K562 (cell line): ENCODE measurements at regions not wholly inside any gene's neighbourhood (a gene's known extent, or its start where the extent isn't known, plus 50 kb on each side); places are given as distances from the start of the nearest gene placed in this dataset.

Experiments
- ATAC-seq: fragments of 200-7000 bp; cut with Tn5 transposase; 3 replicates; pipeline ENCODE4 v1.9.1; 2020; ENCODE audit warnings: moderate library complexity
- BruUV-seq: library from RNA; stranded (reverse); fragments of 400-500 nt; replicated peaks from 2 replicates; lab custom pipeline; 2021; lab: Mats Ljungman, UMichigan
- CTCF ChIA-PET: fragments of 300-600 bp; formaldehyde crosslinking; extraction: SDS; loops from one replicate; lab custom pipeline; 2021; ENCODE audit warnings: low intra/inter-chr PET ratio; lab: Yijun Ruan, JAX
- POLR2A ChIA-PET: fragments of 300-600, 350-650 bp; sonication (Branson Sonifier 250); formaldehyde crosslinking; extraction: SDS; loops from one replicate; lab custom pipeline; 2021; ENCODE audit warnings: antibody characterized with exemption, inconsistent platforms; lab: Yijun Ruan, JAX
- DNase-seq, 4 experiments: peaks; one replicate each; pipeline versions ENCODE4 v3.0.0 to v3.0.0-alpha.2; 2011 to 2018; ENCODE audit warnings: low spot score in 3 of 4, mixed read lengths in 3 of 4; ENCODE audit errors: extremely low read depth in 1 of 4
- FAIRE-seq: peaks from 2 replicates; lab custom pipeline; 2011; peaks lifted over from hg19 to GRCh38; lab: Jason Lieb, UNC
- H2AFZ ChIP-seq: 2 replicates; pipeline ENCODE4 v1.6.0; 2011; ENCODE audit warnings: low read depth, low read length, control low read depth, inconsistent platforms
- H3K27ac ChIP-seq: fragments of 200-600 bp; 3 replicates; pipeline ENCODE4 v1.8.0; 2011; ENCODE audit warnings: low read depth, mild to moderate bottlenecking, control low read depth, inconsistent platforms, low read length, moderate library complexity, mixed read lengths; ENCODE audit errors: extremely low read depth
- H3K27me3 ChIP-seq, 2 experiments: fragments of 300-600 bp in 1 of 2; 2 replicates in 1 of 2; 3 replicates in 1 of 2; pipeline versions ENCODE4 v1.6.0 to v1.8.0; 2011; ENCODE audit warnings: inconsistent platforms in 2 of 2, low read length in 2 of 2, mild to moderate bottlenecking in 1 of 2, mixed read lengths in 1 of 2, moderate library complexity in 1 of 2; ENCODE audit not compliant: control insufficient read depth in 2 of 2, insufficient read depth in 2 of 2
- H3K36me3 ChIP-seq: fragments of 300-600 bp; 3 replicates; pipeline ENCODE4 v1.8.0; 2011; ENCODE audit warnings: mild to moderate bottlenecking, low read length, inconsistent platforms; ENCODE audit not compliant: control insufficient read depth, insufficient read depth
- H3K4me1 ChIP-seq, 2 experiments: fragments of 200-600 bp in 1 of 2; replicated peaks in 1 of 2; 2 replicates in 1 of 2; 3 replicates in 1 of 2; pipeline versions ENCODE4 v1.5.1 to v1.8.0; 2011; ENCODE audit warnings: inconsistent platforms in 2 of 2, low read length in 2 of 2, mild to moderate bottlenecking in 1 of 2, mixed read lengths in 1 of 2, moderate library complexity in 1 of 2; ENCODE audit not compliant: control insufficient read depth in 2 of 2, insufficient read depth in 2 of 2
- H3K4me2 ChIP-seq: 2 replicates; pipeline ENCODE4 v1.6.1; 2011; ENCODE audit warnings: low read length, control low read depth, inconsistent platforms, mixed read lengths; ENCODE audit not compliant: insufficient read depth
- H3K4me3 ChIP-seq: fragments of 200-600 bp; sonication (generic), shearing (Covaris generic); 2 replicates; pipeline ENCODE4 v1.5.1; 2016; ENCODE audit warnings: control low read depth, inconsistent platforms
- H3K79me2 ChIP-seq: fragments of 200-600 bp; 3 replicates; pipeline ENCODE4 v1.8.0; 2011; ENCODE audit warnings: low read length, inconsistent platforms; ENCODE audit not compliant: control insufficient read depth, insufficient read depth
- H3K9ac ChIP-seq, 2 experiments: 2 replicates each; pipeline versions ENCODE4 v1.6.0 to v1.6.1; 2011; ENCODE audit warnings: low read depth in 2 of 2, low read length in 2 of 2, control low read depth in 1 of 2, inconsistent platforms in 1 of 2, mild to moderate bottlenecking in 1 of 2, mixed read lengths in 1 of 2; ENCODE audit not compliant: insufficient read depth in 1 of 2
- H3K9me1 ChIP-seq: one replicate; pipeline ENCODE4 v1.6.0; 2011; ENCODE audit warnings: inconsistent platforms, mild to moderate bottlenecking, low read length, moderate library complexity; ENCODE audit not compliant: control insufficient read depth, insufficient read depth
- H3K9me3 ChIP-seq: replicated peaks from 2 replicates; pipeline ENCODE4 v1.5.1; 2011; ENCODE audit warnings: low read depth, low read length, inconsistent platforms; ENCODE audit not compliant: control insufficient read depth, insufficient read depth
- H4K20me1 ChIP-seq: replicated peaks from 2 replicates; pipeline ENCODE4 v1.6.1; 2011; ENCODE audit warnings: low read length, inconsistent platforms, mixed read lengths; ENCODE audit not compliant: control insufficient read depth, insufficient read depth
- ARID1B ChIP-seq: fragments of 450-650 bp; IDR thresholded peaks from 2 replicates; pipeline ENCODE4 v1.6.1; 2016; ENCODE audit warnings: antibody characterized with exemption, mild to moderate bottlenecking, inconsistent platforms
- ATF1 ChIP-seq, 2 experiments: fragments of 450-650 bp in 1 of 2; IDR thresholded peaks; 2 replicates each; pipeline ENCODE4 v1.6.1; 2016; ENCODE audit warnings: missing compliant biosample characterization in 1 of 2, missing genetic modification characterization in 1 of 2
- BRD4 ChIP-seq: fragments of 200-600 bp; sonication (generic); IDR thresholded peaks from 2 replicates; pipeline ENCODE4 v1.6.1; 2017; ENCODE audit warnings: inconsistent platforms
- CXXC5 ChIP-seq: fragments of 250-450 bp; sonication (Bioruptor Pico); IDR thresholded peaks from 2 replicates; pipeline ENCODE4 v1.8.0; 2022; ENCODE audit warnings: inconsistent platforms, mild to moderate bottlenecking, moderate library complexity
- ETV1 ChIP-seq: fragments of 450-650 bp; conservative IDR thresholded peaks from 2 replicates; pipeline ENCODE4 v1.6.1; 2016; ENCODE audit warnings: missing genetic modification characterization, control low read depth, low read depth, missing compliant biosample characterization
- HSF4 ChIP-seq: fragments of 250-450 bp; sonication (Bioruptor Pico); IDR thresholded peaks from 2 replicates; pipeline ENCODE4 v2.1.2; 2022; ENCODE audit warnings: mild to moderate bottlenecking, moderate library complexity, borderline replicate concordance
- KAT8 ChIP-seq: fragments of 450-650 bp; IDR thresholded peaks from 2 replicates; pipeline ENCODE4 v1.6.1; 2016; ENCODE audit warnings: low read depth, mild to moderate bottlenecking
- NCOR1 ChIP-seq: fragments of 450-650 bp; IDR thresholded peaks from 2 replicates; pipeline ENCODE4 v1.6.1; 2016; ENCODE audit warnings: mild to moderate bottlenecking, moderate library complexity
- NEUROD1 ChIP-seq: fragments of 150-350 bp; IDR thresholded peaks from 2 replicates; pipeline ENCODE4 v1.6.1; 2014; ENCODE audit warnings: borderline replicate concordance, low read length, low read depth; ENCODE audit not compliant: partially characterized antibody
- PHF20 ChIP-seq: fragments of 450-650 bp; IDR thresholded peaks from 2 replicates; pipeline ENCODE4 v1.6.1; 2018; ENCODE audit not compliant: partially characterized antibody
- RBBP5 ChIP-seq: fragments of 200-600 bp; sonication (generic); IDR thresholded peaks from 2 replicates; pipeline ENCODE4 v1.6.1; 2012; ENCODE audit warnings: borderline replicate concordance, mild to moderate bottlenecking, low read length, control low read depth, inconsistent platforms; ENCODE audit not compliant: insufficient read depth, poor library complexity, severe bottlenecking
- RNF2 ChIP-seq: sonication (generic); IDR thresholded peaks from 2 replicates; pipeline ENCODE4 v1.6.1; 2016
- TCF3 ChIP-seq: sonication (generic); formaldehyde crosslinking; IDR thresholded peaks from 2 replicates; pipeline ENCODE4 v1.4.0; 2020; ENCODE audit warnings: mild to moderate bottlenecking, missing genetic modification reagents
- XRCC3 ChIP-seq: fragments of 450-650 bp; IDR thresholded peaks from 2 replicates; pipeline ENCODE4 v1.6.1; 2017; ENCODE audit warnings: mild to moderate bottlenecking, moderate library complexity
- ZFX ChIP-seq: sonication (generic); formaldehyde crosslinking; IDR thresholded peaks from 2 replicates; pipeline ENCODE4 v1.8.0; 2022; ENCODE audit warnings: mild to moderate bottlenecking, missing genetic modification reagents, moderate library complexity
- WGBS: fragments of 100-300 bp; shearing (Covaris generic); methylation state at CpG from one replicate; pipeline ENCODE4 v1.1.6; 2016; ENCODE audit warnings: low coverage, mixed read lengths; ENCODE audit not compliant: insufficient coverage; ENCODE audit errors: missing lambda C conversion rate; 5-methylcytosine and 5-hydroxymethylcytosine counted together
- in situ Hi-C: fragments of 300-500 bp; cut with MboI; formaldehyde crosslinking; loops from 4 replicates; pipeline ENCODE4 v1.15.0; 2018; ENCODE audit warnings: inconsistent platforms, mixed read lengths
- intact Hi-C: fragments of 100-400 bp; cut with micrococcal nuclease; formaldehyde crosslinking; loops from 2 replicates; pipeline ENCODE4 v1.14.2; 2022
- TF ChIP-seq, protein P1 (sequence below): IDR thresholded peaks from 2 replicates; pipeline ENCODE4 v1.6.1; 2014; ENCODE audit warnings: antibody characterized with exemption

DNA sequence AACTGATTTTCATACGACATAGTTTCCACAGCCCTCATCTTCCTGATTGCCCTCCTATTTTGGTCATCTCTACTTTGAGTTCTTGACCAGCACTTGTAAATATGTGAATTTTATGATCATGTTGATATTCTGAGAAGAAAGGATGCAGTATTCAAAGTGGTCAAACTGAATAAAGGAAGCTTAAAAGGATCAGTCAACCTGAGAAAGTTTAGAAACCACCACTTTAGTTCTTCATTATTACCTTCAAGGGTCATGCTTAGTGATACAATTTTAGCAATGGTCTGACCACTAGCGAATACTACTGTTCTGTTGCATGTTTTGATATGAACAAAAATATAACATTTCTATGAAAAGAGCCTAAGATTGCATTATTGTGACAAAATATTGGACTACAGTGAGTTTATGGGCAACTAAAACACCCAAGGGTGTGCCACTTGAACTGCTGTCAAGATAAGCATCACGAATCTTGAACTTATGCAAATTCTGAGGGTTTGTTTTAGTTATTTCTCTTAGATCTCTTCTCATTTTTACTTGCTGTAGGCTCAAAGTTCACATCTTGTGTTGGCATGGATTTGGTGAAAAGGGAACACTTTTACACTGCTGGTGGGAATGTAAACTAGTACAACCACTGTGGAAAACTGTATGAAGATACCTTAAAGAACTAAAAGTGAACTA lies 247.7 kb downstream of the IPMK start:
- ATAC-seq (no peak), DNase-seq (no peak), FAIRE-seq (no peak)
- H3K9ac ChIP-seq, result no peak overlapping the region
- H3K9me3 ChIP-seq, result no peaks in the 10 kb centered on the region
- no peak overlapping the region for H3K4me3 ChIP-seq
- in situ Hi-C loops, result no loop called here
- intact Hi-C loops, result no loop called here
- no peaks in the 10 kb centered on the region for H3K27me3 ChIP-seq
- no TSS peak for BruUV-seq
- TF ChIP-seq NEUROD1, result no peak
- no peak for TF ChIP-seq HSF4
- no peak for TF ChIP-seq XRCC3
- no peak for TF ChIP-seq PHF20
- TF ChIP-seq, all 486 proteins: peak for 0
- no peak overlapping the region for H3K4me2 ChIP-seq
- H3K9me1 ChIP-seq, result no peaks in the 10 kb centered on the region
- no peaks in the 10 kb centered on the region for H4K20me1 ChIP-seq
- H3K36me3 ChIP-seq, result no peaks in the 10 kb centered on the region
- no peaks in the 10 kb centered on the region for H3K79me2 ChIP-seq
- no peaks in the 10 kb centered on the region for H3K4me1 ChIP-seq
- no peak overlapping the region for H2AFZ ChIP-seq
- H3K27ac ChIP-seq, result no peak overlapping the region
- CTCF ChIA-PET, result no interaction called here
- POLR2A ChIA-PET, result no interaction called here
- 0% methylated on average over 3 of the region's 3 CpGs for WGBS

DNA sequence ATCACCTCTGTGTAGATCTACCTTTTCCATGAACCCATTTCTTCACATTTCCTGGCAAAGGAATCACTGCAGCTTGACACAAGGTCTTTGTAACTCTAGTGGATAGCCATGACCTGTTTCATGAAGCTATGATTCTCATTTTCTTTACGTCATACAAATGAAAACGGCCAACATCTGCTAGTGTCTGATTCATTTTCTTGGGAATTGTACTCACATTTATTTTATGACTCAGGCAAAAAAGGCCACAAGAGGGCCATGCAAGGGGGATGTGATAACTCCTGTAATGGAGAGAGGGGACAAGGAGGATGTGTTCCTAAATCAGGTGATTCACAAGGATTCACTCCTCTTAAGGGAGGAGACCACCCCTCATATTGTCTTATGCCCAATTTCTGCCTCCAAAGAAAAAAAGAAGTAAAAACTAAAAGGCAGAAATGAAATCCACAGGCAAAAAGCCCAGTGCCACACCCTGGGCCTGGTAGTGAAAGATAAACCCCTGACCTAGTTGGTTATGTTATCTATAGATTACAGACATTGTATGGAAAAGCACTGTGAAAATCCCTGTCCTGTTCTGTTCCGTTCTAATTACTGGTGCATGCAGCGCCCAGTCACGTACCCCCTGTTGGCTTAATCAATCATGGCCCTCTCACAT lies 249.9 kb downstream of the IPMK start:
- no TSS peak for BruUV-seq
- intact Hi-C loops (no loop called here), in situ Hi-C loops (no loop called here)
- Histone ChIP-seq H3K9me1 (no peaks in the 10 kb centered on the region), H3K79me2 (no peaks in the 10 kb centered on the region), H3K9ac (no peak overlapping the region), H3K9me3 (no peaks in the 10 kb centered on the region), H3K27me3 (no peaks in the 10 kb centered on the region), H3K4me3 (no peak overlapping the region), H3K36me3 (no peaks in the 10 kb centered on the region), H3K4me2 (no peak overlapping the region), H3K27ac (no peak overlapping the region), H2AFZ (no peak overlapping the region), H3K4me1 (no peaks in the 10 kb centered on the region), H4K20me1 (no peaks in the 10 kb centered on the region)
- ATAC-seq (no peak), DNase-seq (peak in 1 of 4 experiments; percentile 6), FAIRE-seq (no peak)
- WGBS, result 0% methylated on average over 5 of the region's 5 CpGs
- POLR2A ChIA-PET, result no interaction called here
- CTCF ChIA-PET, result no interaction called here
- TF ChIP-seq ZFX (CRISPR knock-in tag) (no peak), CXXC5 (CRISPR knock-in tag) (no peak), RBBP5 (peak; percentile 89), ARID1B (peak; percentile 78), ATF1 (CRISPR knock-in tag; IDR thresholded peaks at IDR 0.05) (no peak), ATF1 (tag; IDR thresholded peaks at IDR 0.05) (peak; percentile 35; the same call in 1 of the 2 replicates), TCF3 (CRISPR knock-in tag) (peak; percentile 70), KAT8 (no peak), RNF2 (no peak), BRD4 (no peak), ETV1 (tag) (no peak), NCOR1 (0 out of 2 replicates have a peak, but pooled peaks have one; percentile 26)
- TF ChIP-seq, protein P1, sequence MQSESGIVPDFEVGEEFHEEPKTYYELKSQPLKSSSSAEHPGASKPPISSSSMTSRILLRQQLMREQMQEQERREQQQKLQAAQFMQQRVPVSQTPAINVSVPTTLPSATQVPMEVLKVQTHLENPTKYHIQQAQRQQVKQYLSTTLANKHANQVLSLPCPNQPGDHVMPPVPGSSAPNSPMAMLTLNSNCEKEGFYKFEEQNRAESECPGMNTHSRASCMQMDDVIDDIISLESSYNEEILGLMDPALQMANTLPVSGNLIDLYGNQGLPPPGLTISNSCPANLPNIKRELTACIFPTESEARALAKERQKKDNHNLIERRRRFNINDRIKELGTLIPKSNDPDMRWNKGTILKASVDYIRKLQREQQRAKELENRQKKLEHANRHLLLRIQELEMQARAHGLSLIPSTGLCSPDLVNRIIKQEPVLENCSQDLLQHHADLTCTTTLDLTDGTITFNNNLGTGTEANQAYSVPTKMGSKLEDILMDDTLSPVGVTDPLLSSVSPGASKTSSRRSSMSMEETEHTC, result no peak
